ENCODE measurements at regions not wholly inside any gene's neighbourhood (a gene's known extent, or its start where the extent isn't known, plus 50 kb on each side); places are given as distances from the start of the nearest gene placed in this dataset.

- H3K36me3 Mint-ChIP-seq, result no peaks in the 10 kb centered on the region
- H3K4me1 ChIP-seq (ENCODE audit: control insufficient read depth in 2 of 2, insufficient read depth in 2 of 2, low read length in 2 of 2), result no peaks in the 10 kb centered on the region
- H3K9me3 ChIP-seq (ENCODE audit: control insufficient read depth in 2 of 3, low read length in 3 of 3), result no peaks in the 10 kb centered on the region
- no peak overlapping the region for H3K27ac Mint-ChIP-seq
- intact Hi-C loops (cut with micrococcal nuclease), result no loop called here
- no peak overlapping the region for H3K4me3 ChIP-seq (ENCODE audit: low read length)
- no peaks in the 10 kb centered on the region for H3K27me3 ChIP-seq (ENCODE audit: control insufficient read depth in 2 of 2, insufficient read depth in 2 of 2, low read length in 2 of 2)
- no peak for DNase-seq
- no peaks in the 10 kb centered on the region for H3K36me3 ChIP-seq (ENCODE audit: control insufficient read depth in 2 of 3, insufficient read depth in 3 of 3, low read length in 3 of 3)
- H3K4me1 Mint-ChIP-seq, result no peaks in the 10 kb centered on the region
- H3K27ac ChIP-seq (ENCODE audit: low read depth, low read length), result no peak overlapping the region
- peaks cover 0 to 3% (median 0%) of the 10 kb centered on the region in 11 donors for H3K9me3 Mint-ChIP-seq
- ChIA-PET POLR2A (no interaction called here), CTCF (no interaction called here)
- no peak for ATAC-seq
- H3K27me3 Mint-ChIP-seq, result no peaks in the 10 kb centered on the region
- H3K4me3 Mint-ChIP-seq, result no peak overlapping the region
Measured at GRCh38 chr4:164529058-164529457, 224.9 kb upstream of the SMIM31 start.

GRCh38 chr4:164529486-164529885 is 224.4 kb upstream of the SMIM31 start:
- intact Hi-C loops (cut with micrococcal nuclease), result no loop called here
- no peak for DNase-seq
- Histone ChIP-seq H3K4me1 (ENCODE audit: control insufficient read depth in 2 of 2, insufficient read depth in 2 of 2, low read length in 2 of 2) (no peaks in the 10 kb centered on the region), H3K27ac (ENCODE audit: low read depth, low read length) (no peak overlapping the region), H3K36me3 (ENCODE audit: control insufficient read depth in 2 of 3, insufficient read depth in 3 of 3, low read length in 3 of 3) (no peaks in the 10 kb centered on the region), H3K9me3 (ENCODE audit: control insufficient read depth in 2 of 3, low read length in 3 of 3) (no peaks in the 10 kb centered on the region), H3K4me3 (ENCODE audit: low read length) (no peak overlapping the region), H3K27me3 (ENCODE audit: control insufficient read depth in 2 of 2, insufficient read depth in 2 of 2, low read length in 2 of 2) (no peaks in the 10 kb centered on the region)
- Mint-ChIP-seq H3K9me3 (peaks cover 0 to 3% (median 0%) of the 10 kb centered on the region in 11 donors), H3K4me3 (no peak overlapping the region), H3K27ac (no peak overlapping the region), H3K4me1 (no peaks in the 10 kb centered on the region), H3K27me3 (no peaks in the 10 kb centered on the region), H3K36me3 (no peaks in the 10 kb centered on the region)
- ChIA-PET CTCF (no interaction called here), POLR2A (no interaction called here)
- no peak for ATAC-seq

GRCh38 chr4:164531336-164531735 is 222.6 kb upstream of the SMIM31 start:
- Mint-ChIP-seq H3K4me3 (no peak overlapping the region), H3K9me3 (peaks cover 0 to 3% (median 0%) of the 10 kb centered on the region in 11 donors), H3K27me3 (no peaks in the 10 kb centered on the region), H3K27ac (no peak overlapping the region), H3K4me1 (no peaks in the 10 kb centered on the region), H3K36me3 (no peaks in the 10 kb centered on the region)
- H3K36me3 ChIP-seq (ENCODE audit: control insufficient read depth in 2 of 3, insufficient read depth in 3 of 3, low read length in 3 of 3), result no peaks in the 10 kb centered on the region
- no peaks in the 10 kb centered on the region for H3K4me1 ChIP-seq (ENCODE audit: control insufficient read depth in 2 of 2, insufficient read depth in 2 of 2, low read length in 2 of 2)
- intact Hi-C loops (cut with micrococcal nuclease), result no loop called here
- DNase-seq (no peak), ATAC-seq (no peak)
- CTCF ChIA-PET, result no interaction called here
- POLR2A ChIA-PET, result no interaction called here
- no peak overlapping the region for H3K27ac ChIP-seq (ENCODE audit: low read depth, low read length)
- H3K27me3 ChIP-seq (ENCODE audit: control insufficient read depth in 2 of 2, insufficient read depth in 2 of 2, low read length in 2 of 2), result no peaks in the 10 kb centered on the region
- H3K9me3 ChIP-seq (ENCODE audit: control insufficient read depth in 2 of 3, low read length in 3 of 3), result no peaks in the 10 kb centered on the region
- H3K4me3 ChIP-seq (ENCODE audit: low read length), result no peak overlapping the region

GRCh38 chr4:164536814-164537213 is 217.1 kb upstream of the SMIM31 start:
- no peak for ATAC-seq

GRCh38 chr4:164538097-164538496 is 215.8 kb upstream of the SMIM31 start:
- no peak overlapping the region for H3K4me3 ChIP-seq (ENCODE audit: low read length)
- POLR2A ChIA-PET, result no interaction called here
- CTCF ChIA-PET, result no interaction called here
- H3K36me3 ChIP-seq (ENCODE audit: control insufficient read depth in 2 of 3, insufficient read depth in 3 of 3, low read length in 3 of 3), result no peaks in the 10 kb centered on the region
- H3K4me1 ChIP-seq (ENCODE audit: control insufficient read depth in 2 of 2, insufficient read depth in 2 of 2, low read length in 2 of 2), result no peaks in the 10 kb centered on the region
- no peaks in the 10 kb centered on the region for H3K9me3 ChIP-seq (ENCODE audit: control insufficient read depth in 2 of 3, low read length in 3 of 3)
- ATAC-seq (no peak), DNase-seq (no peak)
- no peak overlapping the region for H3K4me3 Mint-ChIP-seq
- no peaks in the 10 kb centered on the region for H3K27me3 ChIP-seq (ENCODE audit: control insufficient read depth in 2 of 2, insufficient read depth in 2 of 2, low read length in 2 of 2)
- H3K27me3 Mint-ChIP-seq, result peaks cover 0 to 5% (median 0%) of the 10 kb centered on the region in 5 donors
- intact Hi-C loops (cut with micrococcal nuclease), result no loop called here
- H3K36me3 Mint-ChIP-seq, result peaks cover 0 to 3% (median 0%) of the 10 kb centered on the region in 5 donors
- no peak overlapping the region for H3K27ac ChIP-seq (ENCODE audit: low read depth, low read length)
- peaks cover 0 to 18% (median 9%) of the 10 kb centered on the region in 11 donors for H3K9me3 Mint-ChIP-seq
- no peak overlapping the region for H3K27ac Mint-ChIP-seq
- no peaks in the 10 kb centered on the region for H3K4me1 Mint-ChIP-seq

More at GRCh38 chr4:164536814-164537213, 217.1 kb upstream of the SMIM31 start:
- peaks cover 0 to 5% (median 0%) of the 10 kb centered on the region in 5 donors for H3K27me3 Mint-ChIP-seq
- H3K9me3 Mint-ChIP-seq, result peaks cover 0 to 14% (median 7%) of the 10 kb centered on the region in 11 donors
- H3K9me3 ChIP-seq (ENCODE audit: control insufficient read depth in 2 of 3, low read length in 3 of 3), result no peaks in the 10 kb centered on the region
- ChIA-PET POLR2A (no interaction called here), CTCF (interaction anchor here (0.6 kb wide), 1 partner anchor 1413 kb away, joined by 3 read pairs; no protein-coding TSS in a partner anchor)
- H3K36me3 Mint-ChIP-seq, result peaks cover 0 to 3% (median 0%) of the 10 kb centered on the region in 5 donors
- no peak overlapping the region for H3K27ac Mint-ChIP-seq
- no peaks in the 10 kb centered on the region for H3K36me3 ChIP-seq (ENCODE audit: control insufficient read depth in 2 of 3, insufficient read depth in 3 of 3, low read length in 3 of 3)
- H3K27me3 ChIP-seq (ENCODE audit: control insufficient read depth in 2 of 2, insufficient read depth in 2 of 2, low read length in 2 of 2), result no peaks in the 10 kb centered on the region
- H3K4me3 ChIP-seq (ENCODE audit: low read length), result no peak overlapping the region
- no peaks in the 10 kb centered on the region for H3K4me1 Mint-ChIP-seq
- H3K27ac ChIP-seq (ENCODE audit: low read depth, low read length), result no peak overlapping the region
- DNase-seq, result no peak
- no peak overlapping the region for H3K4me3 Mint-ChIP-seq
- intact Hi-C loops (cut with micrococcal nuclease), result no loop called here
- no peaks in the 10 kb centered on the region for H3K4me1 ChIP-seq (ENCODE audit: control insufficient read depth in 2 of 2, insufficient read depth in 2 of 2, low read length in 2 of 2)

GRCh38 chr4:164540987-164541386 is 212.9 kb upstream of the SMIM31 start:
- H3K36me3 Mint-ChIP-seq, result peaks cover 0 to 3% (median 0%) of the 10 kb centered on the region in 5 donors
- no peak overlapping the region for H3K27ac ChIP-seq (ENCODE audit: low read depth, low read length)
- DNase-seq (no peak), ATAC-seq (no peak)
- ChIA-PET CTCF (no interaction called here), POLR2A (no interaction called here)
- peaks cover 0 to 23% (median 9%) of the 10 kb centered on the region in 11 donors for H3K9me3 Mint-ChIP-seq
- H3K4me3 ChIP-seq (ENCODE audit: low read length), result no peak overlapping the region
- no peaks in the 10 kb centered on the region for H3K4me1 ChIP-seq (ENCODE audit: control insufficient read depth in 2 of 2, insufficient read depth in 2 of 2, low read length in 2 of 2)
- H3K27ac Mint-ChIP-seq, result no peak overlapping the region
- H3K4me1 Mint-ChIP-seq, result no peaks in the 10 kb centered on the region
- H3K36me3 ChIP-seq (ENCODE audit: control insufficient read depth in 2 of 3, insufficient read depth in 3 of 3, low read length in 3 of 3), result no peaks in the 10 kb centered on the region
- intact Hi-C loops (cut with micrococcal nuclease), result no loop called here
- no peaks in the 10 kb centered on the region for H3K27me3 ChIP-seq (ENCODE audit: control insufficient read depth in 2 of 2, insufficient read depth in 2 of 2, low read length in 2 of 2)
- peaks cover 0 to 5% (median 0%) of the 10 kb centered on the region in 5 donors for H3K27me3 Mint-ChIP-seq
- no peak overlapping the region for H3K4me3 Mint-ChIP-seq
- no peaks in the 10 kb centered on the region for H3K9me3 ChIP-seq (ENCODE audit: control insufficient read depth in 2 of 3, low read length in 3 of 3)

- ChIA-PET POLR2A (no interaction called here), CTCF (no interaction called here)
- no peaks in the 10 kb centered on the region for H3K36me3 ChIP-seq (ENCODE audit: control insufficient read depth in 2 of 3, insufficient read depth in 3 of 3, low read length in 3 of 3)
- H3K27ac ChIP-seq (ENCODE audit: low read depth, low read length), result no peak overlapping the region
- Mint-ChIP-seq H3K9me3 (peaks cover 0 to 23% (median 11%) of the 10 kb centered on the region in 11 donors), H3K4me1 (no peaks in the 10 kb centered on the region), H3K27ac (no peak overlapping the region), H3K27me3 (peaks cover 0 to under 1% (median 0%) of the 10 kb centered on the region in 5 donors), H3K36me3 (peaks cover 0 to 3% (median 0%) of the 10 kb centered on the region in 5 donors), H3K4me3 (no peak overlapping the region)
- no peak overlapping the region for H3K4me3 ChIP-seq (ENCODE audit: low read length)
- H3K9me3 ChIP-seq (ENCODE audit: control insufficient read depth in 2 of 3, low read length in 3 of 3), result no peaks in the 10 kb centered on the region
- no peak for DNase-seq
- intact Hi-C loops (cut with micrococcal nuclease), result no loop called here
- H3K27me3 ChIP-seq (ENCODE audit: control insufficient read depth in 2 of 2, insufficient read depth in 2 of 2, low read length in 2 of 2), result no peaks in the 10 kb centered on the region
- no peaks in the 10 kb centered on the region for H3K4me1 ChIP-seq (ENCODE audit: control insufficient read depth in 2 of 2, insufficient read depth in 2 of 2, low read length in 2 of 2)
- ATAC-seq, result no peak
Measured at GRCh38 chr4:164542431-164542830, 211.5 kb upstream of the SMIM31 start.
